ENCODE measurements at regions not wholly inside any gene's neighbourhood (a gene's known extent, or its start where the extent isn't known, plus 50 kb on each side); places are given as distances from the start of the nearest gene placed in this dataset.

DNA sequence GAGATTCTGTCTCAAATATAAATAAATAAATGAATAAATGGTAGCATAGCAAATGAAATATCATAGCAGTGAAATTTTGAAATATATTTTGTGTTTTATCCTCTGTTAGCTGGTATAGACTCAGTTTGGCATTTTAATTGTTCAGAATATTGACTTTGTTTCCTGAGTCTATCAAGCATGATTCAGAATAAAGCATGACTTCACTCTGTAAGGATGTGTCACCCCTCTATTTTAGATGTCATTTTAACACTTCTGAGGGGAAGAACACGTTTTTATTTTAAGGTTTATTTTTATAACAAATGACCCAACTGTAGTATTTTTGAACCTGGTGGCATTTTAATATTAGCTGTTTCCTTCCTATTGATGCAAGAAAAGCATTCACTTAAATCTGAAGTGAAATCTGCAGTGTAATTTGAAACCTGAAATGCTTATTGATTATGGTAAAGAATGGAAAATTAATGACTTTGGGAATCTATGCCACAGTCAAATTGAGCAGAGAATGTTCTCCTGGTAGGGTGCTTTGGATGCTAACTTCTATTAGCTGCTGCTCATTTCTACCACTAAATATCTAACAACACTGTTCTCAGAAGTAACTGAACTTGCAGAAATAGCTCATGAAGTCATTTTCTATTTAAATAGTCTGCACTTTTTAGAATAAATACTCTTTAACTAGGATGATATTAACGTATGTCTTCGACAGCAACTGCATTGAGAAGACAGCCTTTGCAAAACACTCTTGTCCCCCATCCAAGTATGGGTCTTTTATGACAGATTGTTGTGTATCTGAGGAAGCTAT, 114.2 kb downstream of the SOX4 start:
- ATAC-seq = no peak

GRCh38 chr6:21708320-21708580, 114.7 kb downstream of the SOX4 start:
- ATAC-seq = no peak

More for the DNA sequence above, 114.2 kb downstream of the SOX4 start:
- TF ChIP-seq TOX (CRISPR knock-in tag; IDR thresholded peaks at IDR 0.05; ENCODE audit: borderline replicate concordance) (no peak), SNAI2 (CRISPR knock-in tag; IDR thresholded peaks at IDR 0.05) (no peak), ARNTL (CRISPR knock-in tag; IDR thresholded peaks at IDR 0.05; ENCODE audit: borderline replicate concordance, low read depth) (no peak), OSR1 (CRISPR knock-in tag; IDR thresholded peaks at IDR 0.05) (no peak), ZNF8 (CRISPR knock-in tag; IDR thresholded peaks at IDR 0.05) (no peak), ISL1 (CRISPR knock-in tag; IDR thresholded peaks at IDR 0.05) (no peak), TSHZ2 (CRISPR knock-in tag; IDR thresholded peaks at IDR 0.05) (no peak), ZFP3 (CRISPR knock-in tag; IDR thresholded peaks at IDR 0.05) (no peak), ZC3H10 (CRISPR knock-in tag; IDR thresholded peaks at IDR 0.05) (no peak), PPARA (CRISPR knock-in tag; IDR thresholded peaks at IDR 0.05; ENCODE audit: borderline replicate concordance) (no peak), ZFP30 (CRISPR knock-in tag; IDR thresholded peaks at IDR 0.05) (no peak), POU6F1 (CRISPR knock-in tag; IDR thresholded peaks at IDR 0.05; ENCODE audit: borderline replicate concordance, low read depth) (no peak), RARB (CRISPR knock-in tag; IDR thresholded peaks at IDR 0.05) (no peak), TCF4 (CRISPR knock-in tag; IDR thresholded peaks at IDR 0.05; ENCODE audit: borderline replicate concordance) (no peak), BACH2 (CRISPR knock-in tag; IDR thresholded peaks at IDR 0.05; ENCODE audit: borderline replicate concordance) (no peak), CSRNP3 (CRISPR knock-in tag; IDR thresholded peaks at IDR 0.05) (no peak), ZNF70 (CRISPR knock-in tag; IDR thresholded peaks at IDR 0.05) (no peak), GLIS3 (CRISPR knock-in tag; IDR thresholded peaks at IDR 0.05) (no peak)

More at GRCh38 chr6:21708320-21708580, 114.7 kb downstream of the SOX4 start:
- TF ChIP-seq TOX (CRISPR knock-in tag; IDR thresholded peaks at IDR 0.05; ENCODE audit: borderline replicate concordance) (no peak), TSHZ2 (CRISPR knock-in tag; IDR thresholded peaks at IDR 0.05) (no peak), ZNF565 (CRISPR knock-in tag; conservative IDR thresholded peaks at IDR 0.05; ENCODE audit: low read depth) (no peak), ESRRG (CRISPR knock-in tag; IDR thresholded peaks at IDR 0.05) (no peak), ZC3H10 (CRISPR knock-in tag; IDR thresholded peaks at IDR 0.05) (no peak), SNAI2 (CRISPR knock-in tag; IDR thresholded peaks at IDR 0.05) (no peak), CREB5 (CRISPR knock-in tag; IDR thresholded peaks at IDR 0.05; ENCODE audit: low read depth) (no peak), CSDC2 (CRISPR knock-in tag; IDR thresholded peaks at IDR 0.05) (no peak), POU6F1 (CRISPR knock-in tag; IDR thresholded peaks at IDR 0.05; ENCODE audit: borderline replicate concordance, low read depth) (no peak), GLIS3 (CRISPR knock-in tag; IDR thresholded peaks at IDR 0.05) (no peak), ZNF8 (CRISPR knock-in tag; IDR thresholded peaks at IDR 0.05) (no peak), ARNTL (CRISPR knock-in tag; IDR thresholded peaks at IDR 0.05; ENCODE audit: borderline replicate concordance, low read depth) (no peak)
